ENCODE measurements at regions not wholly inside any gene's neighbourhood (a gene's known extent, or its start where the extent isn't known, plus 50 kb on each side); places are given as distances from the start of the nearest gene placed in this dataset.

GRCh38 chr12:19867970-19868369 lies 428.7 kb downstream of the AEBP2 start:
- TF ChIP-seq GABPA (tag; conservative IDR thresholded peaks at IDR 0.05; ENCODE audit: low read depth) (no peak), CTCF (IDR thresholded peaks at IDR 0.05 in 2 of 3, conservative IDR thresholded peaks at IDR 0.05 in 1 of 3; ENCODE audit: insufficient read depth in 2 of 3, low read depth in 1 of 3, low read length in 3 of 3) (no peak), BDP1 (IDR thresholded peaks at IDR 0.05; ENCODE audit: insufficient read depth, insufficient read length) (no peak), NFXL1 (CRISPR knock-in tag; IDR thresholded peaks at IDR 0.05) (no peak), ZNF695 (CRISPR knock-in tag; IDR thresholded peaks at IDR 0.05) (no peak), YY1 (IDR thresholded peaks at IDR 0.05; ENCODE audit: borderline replicate concordance in 1 of 3, control insufficient read depth in 1 of 3, extremely low read depth in 1 of 3, insufficient read depth in 3 of 3, insufficient read length in 1 of 3, insufficient replicate concordance in 2 of 3, low read depth in 1 of 3, low read length in 2 of 3) (no peak)

All from K562 (cell line).